KOPT-K1 (cell line): ENCODE measurements at regions not wholly inside any gene's neighbourhood (a gene's known extent, or its start where the extent isn't known, plus 50 kb on each side); places are given as distances from the start of the nearest gene placed in this dataset.
"Not testable (repeated sequence)": the region's sequence is repeated elsewhere in the genome, so short reads cannot be mapped to it uniquely, and the experiment has no call there.

Experiments
- H3K27ac ChIP-seq: fragments of 200-600 bp; sonication (generic); 2 replicates; pipeline ENCODE4 v1.5.1; 2016; ENCODE audit warnings: antibody characterized with exemption, mild to moderate bottlenecking, low read depth, low read length; ENCODE audit not compliant: poor library complexity, severe bottlenecking
- H3K36me3 ChIP-seq: fragments of 200-600 bp; sonication (generic); 2 replicates; pipeline ENCODE4 v1.5.1; 2017; ENCODE audit warnings: antibody characterized with exemption, mild to moderate bottlenecking, low read length, moderate library complexity; ENCODE audit not compliant: insufficient read depth
- H3K9me3 ChIP-seq: fragments of 200-600 bp; sonication (generic); 2 replicates; pipeline ENCODE4 v1.5.1; 2017; ENCODE audit warnings: antibody characterized with exemption, low read length, mild to moderate bottlenecking; ENCODE audit not compliant: insufficient read depth, poor library complexity, severe bottlenecking

DNA sequence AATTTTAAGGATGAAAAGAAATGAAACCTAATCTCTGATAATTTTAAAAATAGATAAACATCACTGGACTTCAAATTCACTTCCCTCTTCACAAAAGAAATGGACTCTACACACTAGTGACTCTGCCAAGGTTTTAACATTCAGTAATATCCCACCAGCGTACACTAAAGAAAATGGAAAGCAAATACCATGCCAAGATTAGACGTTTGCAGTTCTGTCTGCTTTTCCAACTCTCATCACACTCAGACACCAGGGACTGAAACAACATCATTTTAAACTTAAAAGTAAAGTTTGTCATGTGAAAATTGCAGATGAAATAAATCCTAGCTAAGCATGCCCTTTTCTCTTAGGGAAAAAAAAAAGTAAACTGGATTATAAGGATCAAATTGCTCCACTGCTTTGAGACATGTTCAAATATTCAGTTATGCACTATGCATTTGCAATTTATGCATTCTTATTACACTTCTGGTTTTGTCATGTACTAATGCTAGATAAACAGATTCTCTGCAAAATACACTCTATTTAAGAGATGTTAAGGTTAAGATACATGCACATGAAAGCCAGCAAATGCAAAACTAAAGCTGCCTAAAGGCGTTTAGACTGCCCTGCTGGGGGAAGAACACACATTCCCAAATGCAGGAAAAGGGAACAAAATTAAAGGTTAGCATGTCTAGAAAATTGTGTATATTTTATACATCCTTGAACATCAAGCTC, 534.4 kb upstream of the EPHA5 start:
- H3K36me3 ChIP-seq, result no peaks in the 10 kb centered on the region
- peaks cover 13% of the 10 kb centered on the region for H3K9me3 ChIP-seq
- H3K27ac ChIP-seq, result no peak overlapping the region

GRCh38 chr4:66202870-66203269, 532.6 kb upstream of the EPHA5 start:
- no peaks in the 10 kb centered on the region for H3K9me3 ChIP-seq
- H3K36me3 ChIP-seq, result no peaks in the 10 kb centered on the region

GRCh38 chr4:66197451-66197850, 527.2 kb upstream of the EPHA5 start:
- H3K36me3 ChIP-seq, result no peaks in the 10 kb centered on the region
- H3K9me3 ChIP-seq, result no peaks in the 10 kb centered on the region
- H3K27ac ChIP-seq, result no peak overlapping the region

More at GRCh38 chr4:66202870-66203269, 532.6 kb upstream of the EPHA5 start:
- H3K27ac ChIP-seq, result no peak overlapping the region

DNA sequence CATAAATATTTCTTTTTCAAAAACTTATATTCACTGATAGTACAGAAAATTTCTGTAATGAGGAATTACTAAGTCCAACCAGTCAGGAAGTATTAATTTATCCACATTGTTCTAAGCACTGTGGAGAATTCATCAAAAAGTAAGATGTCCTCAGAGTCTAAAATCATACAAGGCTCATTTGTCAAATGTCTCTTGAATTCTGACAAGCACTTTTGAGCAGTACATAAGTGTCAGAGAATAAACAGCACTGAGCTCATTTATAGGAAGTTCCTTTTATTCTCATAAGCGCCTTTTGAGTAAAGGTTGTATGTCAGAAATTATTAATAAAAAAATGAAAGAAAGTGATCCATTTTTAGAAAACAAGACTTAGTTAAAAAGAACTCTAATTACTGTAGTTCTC, 523.2 kb upstream of the EPHA5 start:
- no peak overlapping the region for H3K27ac ChIP-seq
- H3K9me3 ChIP-seq, result no peaks in the 10 kb centered on the region
- H3K36me3 ChIP-seq, result no peaks in the 10 kb centered on the region

GRCh38 chr4:66187175-66187720, 517.0 kb upstream of the EPHA5 start:
- Histone ChIP-seq H3K9me3 (no peaks in the 10 kb centered on the region), H3K27ac (no peak overlapping the region), H3K36me3 (no peaks in the 10 kb centered on the region)

DNA sequence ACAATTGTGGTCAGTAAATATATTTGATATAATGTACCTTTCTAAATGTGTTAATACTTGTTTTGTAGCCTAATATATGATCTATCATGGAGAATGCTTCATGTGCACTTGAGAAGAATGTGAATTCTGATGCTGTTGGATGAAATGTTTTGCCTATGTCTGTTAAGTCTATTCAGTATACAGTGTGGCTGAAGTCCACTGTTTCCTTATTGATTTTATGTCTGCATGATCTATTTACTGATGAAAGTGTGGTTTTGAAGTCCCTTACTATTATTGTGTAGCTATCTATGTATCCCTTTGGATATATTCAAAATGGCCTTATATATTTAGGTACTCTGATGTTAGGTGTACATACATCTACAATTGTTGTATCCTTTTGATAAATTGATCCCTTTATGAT, 515.8 kb upstream of the EPHA5 start:
- Histone ChIP-seq H3K36me3 (no peaks in the 10 kb centered on the region), H3K9me3 (no peaks in the 10 kb centered on the region), H3K27ac (no peak overlapping the region)

- Histone ChIP-seq H3K36me3 (no peaks in the 10 kb centered on the region), H3K27ac (no peak overlapping the region), H3K9me3 (no peaks in the 10 kb centered on the region)
Measured at GRCh38 chr4:66182636-66183035, 512.3 kb upstream of the EPHA5 start.

DNA sequence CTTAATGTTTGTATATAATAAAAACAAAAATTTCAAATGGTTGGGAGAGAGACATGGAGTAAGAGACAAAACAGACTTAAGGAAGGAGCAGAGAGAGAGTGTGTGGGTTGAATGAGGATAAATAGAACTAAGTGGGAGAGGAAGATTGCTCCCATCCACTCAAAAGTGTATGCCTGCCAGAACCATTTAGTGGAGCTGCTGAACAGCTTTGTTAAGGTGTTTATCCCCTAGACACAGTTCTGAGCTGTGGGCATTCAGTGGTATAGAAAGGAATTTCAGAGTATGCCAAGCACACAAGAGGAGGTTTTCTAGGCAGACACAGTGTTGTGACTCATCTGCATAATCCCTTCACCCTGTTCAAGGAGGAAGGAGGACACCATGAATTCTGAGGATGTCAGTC, 508.6 kb upstream of the EPHA5 start:
- H3K36me3 ChIP-seq, result no peaks in the 10 kb centered on the region
- no peaks in the 10 kb centered on the region for H3K9me3 ChIP-seq
- H3K27ac ChIP-seq, result no peak overlapping the region

DNA sequence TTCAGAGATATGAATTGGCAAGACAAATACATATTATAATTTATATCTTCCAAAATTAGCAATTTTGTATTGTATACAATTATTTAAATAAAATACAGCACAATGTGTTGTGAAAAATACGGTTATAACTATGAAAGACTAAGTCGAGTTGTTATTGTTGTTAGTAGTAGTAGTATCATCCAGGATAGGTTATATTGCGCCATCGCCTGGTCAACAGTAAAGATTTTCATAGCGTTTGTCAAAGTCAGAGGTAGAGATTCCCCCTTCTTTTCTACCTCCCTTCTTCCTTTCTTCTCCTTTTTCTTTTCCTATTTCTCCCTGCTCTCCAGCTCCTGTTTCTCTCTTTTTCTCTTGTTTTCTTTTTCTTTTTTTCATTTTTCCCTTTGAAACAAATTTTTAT, 499.1 kb upstream of the EPHA5 start:
- H3K36me3 ChIP-seq, result no peaks in the 10 kb centered on the region
- no peak overlapping the region for H3K27ac ChIP-seq
- peaks cover 17% of the 10 kb centered on the region for H3K9me3 ChIP-seq

GRCh38 chr4:66164869-66165268, 494.6 kb upstream of the EPHA5 start:
- Histone ChIP-seq H3K27ac (no peak overlapping the region), H3K36me3 (no peaks in the 10 kb centered on the region), H3K9me3 (peaks cover 20% of the 10 kb centered on the region)

DNA sequence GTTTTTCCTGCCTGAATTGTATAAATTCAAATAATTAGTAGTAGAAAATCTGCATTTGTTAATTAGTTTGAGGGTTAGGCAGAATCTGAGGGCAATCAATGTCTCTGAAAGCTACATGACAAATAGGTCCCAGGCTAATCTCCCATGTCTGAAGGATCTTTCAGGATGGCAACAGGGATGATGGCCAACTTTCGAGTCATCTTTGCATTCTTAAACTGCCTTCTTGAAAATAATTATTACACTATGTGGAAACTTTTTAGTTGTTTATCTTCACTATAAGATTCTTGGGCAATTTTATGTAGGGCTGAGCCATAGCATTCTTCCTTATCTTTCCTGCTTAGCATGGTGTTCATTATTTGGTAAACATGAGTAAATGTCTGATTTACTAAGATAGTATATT, 490.3 kb upstream of the EPHA5 start:
- Histone ChIP-seq H3K27ac (no peak overlapping the region), H3K9me3 (peaks cover 16% of the 10 kb centered on the region), H3K36me3 (no peaks in the 10 kb centered on the region)

GRCh38 chr4:66157594-66157993, 487.3 kb upstream of the EPHA5 start:
- H3K27ac ChIP-seq, result no peak overlapping the region
- no peaks in the 10 kb centered on the region for H3K9me3 ChIP-seq
- H3K36me3 ChIP-seq, result no peaks in the 10 kb centered on the region

DNA sequence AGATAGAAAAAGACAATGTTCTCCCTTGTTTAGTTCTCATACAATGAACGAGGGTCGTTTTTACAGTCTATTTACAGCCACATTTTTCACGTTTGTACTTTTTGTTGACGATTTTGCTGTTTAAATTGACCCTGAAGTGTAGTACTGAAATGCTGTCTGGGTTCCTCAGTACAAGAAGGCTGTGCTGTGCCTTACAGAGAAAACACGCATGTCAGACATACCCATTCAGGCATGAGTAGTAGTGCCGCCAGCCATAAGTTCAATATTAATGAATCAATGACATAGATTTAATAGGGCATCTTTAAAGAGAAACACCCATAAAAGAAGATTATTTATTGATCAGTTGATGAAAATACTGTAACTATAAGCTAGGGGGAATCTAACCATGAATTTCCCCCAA, 459.8 kb upstream of the EPHA5 start:
- Histone ChIP-seq H3K9me3 (no peaks in the 10 kb centered on the region), H3K36me3 (no peaks in the 10 kb centered on the region), H3K27ac (no peak overlapping the region)

DNA sequence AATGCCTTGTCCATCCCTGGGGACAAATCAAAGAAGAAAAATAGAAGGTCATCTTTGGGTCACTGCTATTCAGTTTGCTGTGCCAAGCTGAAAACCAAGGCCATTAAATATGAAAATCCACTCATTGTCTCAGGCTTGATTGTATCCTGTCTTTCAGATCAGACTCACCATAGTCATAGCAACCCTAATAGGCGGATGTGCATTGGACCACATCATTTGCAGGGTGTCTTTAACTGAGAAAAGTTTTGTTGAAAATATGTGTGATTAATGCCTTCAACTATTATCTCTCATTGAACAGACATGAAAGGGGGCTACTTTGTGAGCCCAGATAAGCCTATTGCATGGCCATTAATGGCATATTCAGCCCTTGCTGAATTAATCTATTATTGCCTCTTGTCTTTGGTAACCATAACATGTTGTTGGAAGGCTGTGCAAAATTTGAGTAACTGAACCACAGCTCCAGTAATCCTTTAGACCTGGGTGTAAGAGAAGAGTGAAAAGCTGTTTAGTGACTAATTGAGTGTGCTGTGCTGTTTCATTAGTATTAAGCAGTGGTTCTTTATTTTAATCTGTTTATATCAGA, 453.6 kb upstream of the EPHA5 start:
- no peak overlapping the region for H3K27ac ChIP-seq
- H3K9me3 ChIP-seq, result no peaks in the 10 kb centered on the region
- no peaks in the 10 kb centered on the region for H3K36me3 ChIP-seq

DNA sequence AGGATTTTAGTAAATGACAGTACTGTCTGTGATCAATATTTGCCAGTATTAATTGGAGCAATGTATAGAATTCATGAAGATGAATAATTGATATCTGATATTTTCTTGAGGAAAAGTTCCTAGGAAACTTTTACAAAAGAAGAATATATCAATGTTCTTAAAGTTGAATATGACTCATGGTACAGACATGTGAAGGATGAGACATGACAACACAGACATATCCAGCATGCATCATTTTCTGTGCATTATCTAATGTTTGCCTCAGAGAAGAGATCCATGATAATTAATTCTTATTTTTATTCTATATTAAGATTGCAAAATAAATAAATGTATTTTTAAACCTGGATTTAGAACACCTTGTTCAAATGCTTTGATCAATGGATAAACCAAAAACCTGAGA, 452.9 kb upstream of the EPHA5 start:
- no peak overlapping the region for H3K27ac ChIP-seq
- no peaks in the 10 kb centered on the region for H3K36me3 ChIP-seq
- no peaks in the 10 kb centered on the region for H3K9me3 ChIP-seq

GRCh38 chr4:66115231-66115630, 444.9 kb upstream of the EPHA5 start:
- H3K36me3 ChIP-seq, result not testable (repeated sequence)

More at GRCh38 chr4:66115231-66115630, 444.9 kb upstream of the EPHA5 start:
- H3K27ac ChIP-seq, H3K9me3 ChIP-seq: not testable (repeated sequence)
